ENCODE measurements at regions not wholly inside any gene's neighbourhood (a gene's known extent, or its start where the extent isn't known, plus 50 kb on each side); places are given as distances from the start of the nearest gene placed in this dataset.

DNA sequence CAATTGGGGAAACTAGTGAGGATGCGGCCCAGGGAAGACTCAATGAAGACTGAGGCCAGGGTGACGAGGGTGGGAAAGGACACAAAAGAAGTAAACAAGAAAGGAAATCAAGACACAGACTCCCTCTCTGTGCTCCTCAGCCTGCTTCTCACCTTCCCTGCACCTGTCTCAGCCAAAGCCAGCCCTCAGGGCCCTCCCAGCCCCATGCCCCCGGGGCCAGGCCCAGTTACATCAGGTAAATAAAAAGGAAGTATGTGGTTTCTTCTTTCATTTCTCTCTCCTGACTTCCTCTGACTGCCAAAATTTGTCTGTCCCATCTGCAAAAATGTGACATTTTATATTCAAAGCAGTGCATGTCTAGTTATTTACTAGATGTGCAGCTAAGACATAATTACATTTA lies 328.0 kb downstream of the UACA start:
- Histone ChIP-seq H3K4me3 (no peak overlapping the region), H3K27ac (no peak overlapping the region)
- no peak for DNase-seq (ENCODE audit: low spot score)
- no peak for TF ChIP-seq CTCF (IDR thresholded peaks at IDR 0.05)

DNA sequence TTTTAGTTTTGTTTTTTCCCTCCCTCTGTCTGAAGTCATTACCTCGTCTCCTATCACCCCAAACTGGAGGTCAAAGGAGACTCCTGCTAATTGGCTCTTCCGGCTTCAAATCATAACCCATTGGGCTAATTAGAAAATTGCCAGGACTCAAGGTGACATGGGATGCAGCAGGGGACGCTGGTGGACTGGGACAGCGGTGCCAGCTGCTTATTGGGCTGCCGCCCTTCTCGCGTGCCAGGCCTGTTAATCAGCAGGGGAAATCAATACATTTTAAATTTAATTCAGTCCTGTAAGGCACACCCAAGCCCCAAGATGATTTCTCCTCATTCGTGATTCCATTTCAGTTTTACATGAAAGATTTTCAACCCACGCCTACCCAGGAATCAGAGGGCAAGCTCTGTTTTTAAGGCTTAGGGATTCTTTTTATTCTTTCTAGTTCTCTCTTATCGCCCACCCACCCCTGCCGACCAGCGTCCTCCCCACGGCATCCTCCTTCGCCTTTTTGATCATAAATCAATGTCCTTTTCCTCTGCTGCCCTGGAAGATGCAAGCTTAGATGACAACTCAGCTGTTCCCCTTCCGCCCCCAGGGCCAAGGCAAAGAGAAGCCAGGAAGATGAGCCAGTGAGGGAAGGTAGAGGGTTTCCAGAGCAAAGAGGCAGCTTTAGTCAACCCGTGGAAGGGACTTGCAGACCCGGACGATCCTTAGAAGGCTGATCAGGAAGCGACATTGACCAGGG lies 329.6 kb downstream of the UACA start:
- TF ChIP-seq CTCF (IDR thresholded peaks at IDR 0.05) = no peak
- no peak overlapping the region for H3K4me3 ChIP-seq
- no peak for DNase-seq (ENCODE audit: low spot score)
- no peak overlapping the region for H3K27ac ChIP-seq

DNA sequence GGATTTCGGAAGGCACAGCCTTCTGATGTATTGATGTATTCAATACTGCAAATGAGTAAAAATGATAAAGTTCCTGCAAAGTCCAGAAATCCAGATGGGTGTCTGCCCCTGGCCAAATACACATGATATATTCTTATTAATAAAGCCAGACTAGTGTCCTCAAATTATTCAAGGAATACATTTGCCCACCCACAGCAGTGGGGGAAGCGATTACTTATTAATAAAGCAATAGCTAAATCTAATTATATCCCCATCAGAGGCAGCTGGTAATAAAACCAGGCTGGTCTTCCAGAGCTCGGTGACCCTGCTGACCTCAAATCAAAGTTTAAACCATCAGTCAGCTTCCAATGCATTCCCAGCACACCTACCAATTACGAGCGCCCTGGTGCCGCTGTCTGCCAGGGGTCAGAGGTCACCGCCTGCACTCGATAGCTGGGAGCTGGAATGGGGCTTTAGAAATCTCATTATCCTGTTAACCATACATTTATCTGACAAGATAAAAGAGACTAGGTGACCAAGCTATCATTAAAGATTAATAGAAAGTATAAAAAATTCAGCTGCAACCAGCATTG lies 330.3 kb downstream of the UACA start:
- DNase-seq (ENCODE audit: low spot score) = no peak
- Histone ChIP-seq H3K4me3 (no peak overlapping the region), H3K27ac (no peak overlapping the region)
- no peak for TF ChIP-seq CTCF (IDR thresholded peaks at IDR 0.05)

DNA sequence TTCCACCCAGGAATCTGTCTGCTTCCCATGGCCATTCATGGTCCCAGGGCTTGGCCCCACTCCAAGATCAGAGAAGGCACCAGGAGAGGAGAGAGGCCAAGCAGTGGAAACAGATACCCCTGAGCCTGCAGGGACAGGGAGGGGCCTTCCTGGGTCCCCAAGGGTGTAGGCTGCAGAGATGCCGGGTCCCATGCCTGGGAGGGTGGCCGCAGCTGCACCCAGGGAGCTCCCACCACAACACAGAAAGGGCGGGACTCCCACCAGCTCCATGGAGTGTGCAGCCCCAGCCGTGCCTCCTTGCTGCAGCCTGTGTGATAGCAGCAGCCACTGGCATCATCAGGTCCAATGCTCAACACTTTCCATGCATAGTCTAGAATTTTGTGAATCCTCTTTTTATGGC lies 331.5 kb downstream of the UACA start:
- DNase-seq (ENCODE audit: low spot score) = no peak
- no peak for TF ChIP-seq CTCF (IDR thresholded peaks at IDR 0.05)
- no peak overlapping the region for H3K27ac ChIP-seq
- no peak overlapping the region for H3K4me3 ChIP-seq

- no peak for DNase-seq (ENCODE audit: low spot score)
- no peak for TF ChIP-seq CTCF (IDR thresholded peaks at IDR 0.05)
- H3K27ac ChIP-seq = no peak overlapping the region
- H3K4me3 ChIP-seq = no peak overlapping the region
These were observed 332.4 kb upstream of the TLE3 start for GRCh38 chr15:70430069-70430468.

DNA sequence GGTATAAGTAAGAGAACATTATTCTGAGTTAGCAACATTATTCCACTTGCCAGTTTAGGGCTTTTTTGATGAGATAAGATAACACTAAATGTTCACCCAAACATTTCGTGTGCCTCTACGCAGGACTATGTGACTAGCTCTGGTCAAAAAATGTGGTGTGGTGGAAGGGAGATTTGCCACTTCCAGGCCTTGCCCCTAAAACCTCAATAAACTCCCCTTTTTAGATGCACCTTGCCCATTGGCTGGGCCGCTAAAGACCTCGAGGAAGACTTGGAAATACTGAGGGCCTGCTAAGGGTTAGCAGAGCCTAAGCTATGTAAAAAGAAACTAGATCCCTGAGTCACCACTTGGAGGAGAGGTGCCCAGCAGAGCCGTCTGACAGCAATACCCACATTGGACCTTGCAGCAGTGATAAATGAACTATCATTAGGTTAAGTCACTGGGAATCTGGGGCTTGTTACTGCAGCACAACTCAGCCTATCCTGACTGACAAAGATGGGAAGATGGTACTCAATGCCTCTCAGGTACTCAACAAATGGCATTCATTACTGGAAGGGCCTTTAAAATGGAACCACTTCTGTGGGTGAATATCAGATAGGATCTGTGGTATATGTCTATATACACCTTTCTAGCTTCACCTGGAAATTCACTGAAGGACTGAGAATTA lies 331.5 kb upstream of the TLE3 start:
- DNase-seq (ENCODE audit: low spot score) = no peak

More for the DNA sequence above, 331.5 kb upstream of the TLE3 start:
- no peak overlapping the region for H3K27ac ChIP-seq
- TF ChIP-seq CTCF (IDR thresholded peaks at IDR 0.05) = no peak
- no peak overlapping the region for H3K4me3 ChIP-seq

Data from coronary artery (tissue), 2 donors.